GM12865 (cell line): ENCODE measurements at regions not wholly inside any gene's neighbourhood (a gene's known extent, or its start where the extent isn't known, plus 50 kb on each side); places are given as distances from the start of the nearest gene placed in this dataset.

Experiments
- DNase-seq: peaks from one replicate; pipeline ENCODE4 v3.0.0; 2010; ENCODE audit warnings: low read depth
- H3K4me3 ChIP-seq: 2 replicates; pipeline ENCODE4 v1.5.1; 2011; ENCODE audit warnings: mild to moderate bottlenecking, low read depth, low read length, control low read depth
- TF ChIP-seq, protein P1 (sequence below): IDR thresholded peaks from 2 replicates; pipeline ENCODE4 v1.5.1; 2011; ENCODE audit warnings: low read length, control low read depth, low read depth, inconsistent platforms; ENCODE audit not compliant: insufficient read depth; ENCODE audit errors: missing control alignments

DNA sequence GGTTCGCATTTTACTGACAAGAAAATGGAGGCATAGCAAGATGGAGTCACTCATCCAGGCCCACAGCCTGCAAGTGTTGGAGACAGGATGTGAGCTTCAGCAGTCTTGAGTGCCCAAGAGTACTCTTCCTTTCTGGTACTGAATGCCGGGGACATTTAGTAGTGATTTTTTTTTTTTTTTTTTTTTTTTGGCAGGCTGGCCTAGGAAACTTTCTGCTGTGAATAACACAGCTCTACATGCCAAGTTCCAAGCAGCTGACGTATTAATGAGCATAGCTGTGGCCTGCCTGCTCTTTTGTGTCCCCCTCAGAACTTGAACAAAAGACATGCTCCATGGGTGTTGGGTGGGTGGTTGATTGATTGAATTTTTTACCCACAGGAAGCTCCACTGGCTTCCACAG, 195.5 kb upstream of the CADM1 start:
- TF ChIP-seq, protein P1, sequence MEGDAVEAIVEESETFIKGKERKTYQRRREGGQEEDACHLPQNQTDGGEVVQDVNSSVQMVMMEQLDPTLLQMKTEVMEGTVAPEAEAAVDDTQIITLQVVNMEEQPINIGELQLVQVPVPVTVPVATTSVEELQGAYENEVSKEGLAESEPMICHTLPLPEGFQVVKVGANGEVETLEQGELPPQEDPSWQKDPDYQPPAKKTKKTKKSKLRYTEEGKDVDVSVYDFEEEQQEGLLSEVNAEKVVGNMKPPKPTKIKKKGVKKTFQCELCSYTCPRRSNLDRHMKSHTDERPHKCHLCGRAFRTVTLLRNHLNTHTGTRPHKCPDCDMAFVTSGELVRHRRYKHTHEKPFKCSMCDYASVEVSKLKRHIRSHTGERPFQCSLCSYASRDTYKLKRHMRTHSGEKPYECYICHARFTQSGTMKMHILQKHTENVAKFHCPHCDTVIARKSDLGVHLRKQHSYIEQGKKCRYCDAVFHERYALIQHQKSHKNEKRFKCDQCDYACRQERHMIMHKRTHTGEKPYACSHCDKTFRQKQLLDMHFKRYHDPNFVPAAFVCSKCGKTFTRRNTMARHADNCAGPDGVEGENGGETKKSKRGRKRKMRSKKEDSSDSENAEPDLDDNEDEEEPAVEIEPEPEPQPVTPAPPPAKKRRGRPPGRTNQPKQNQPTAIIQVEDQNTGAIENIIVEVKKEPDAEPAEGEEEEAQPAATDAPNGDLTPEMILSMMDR: no peak
- no peak overlapping the region for H3K4me3 ChIP-seq
- peak; percentile 45 for DNase-seq

DNA sequence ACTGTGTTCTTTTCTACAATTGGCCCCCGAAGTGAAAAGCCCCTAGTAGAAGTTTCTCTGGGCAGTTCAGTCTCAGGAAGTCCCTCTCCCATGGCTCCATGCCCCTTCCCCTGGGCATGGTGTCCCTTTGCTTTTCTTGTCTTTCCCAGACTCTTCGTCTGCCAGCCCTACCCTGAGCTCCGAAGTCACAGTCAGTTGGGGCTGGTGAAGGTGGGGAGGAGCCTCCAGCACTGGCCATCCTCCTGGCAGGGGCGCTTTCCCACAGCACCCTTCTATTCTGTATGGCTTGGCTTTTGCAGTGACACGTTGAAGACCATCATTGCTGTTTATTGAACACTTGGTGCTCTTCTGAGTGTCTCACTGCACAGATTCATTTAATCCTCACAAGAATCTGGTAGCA, 195.1 kb upstream of the CADM1 start:
- DNase-seq: no peak

DNA sequence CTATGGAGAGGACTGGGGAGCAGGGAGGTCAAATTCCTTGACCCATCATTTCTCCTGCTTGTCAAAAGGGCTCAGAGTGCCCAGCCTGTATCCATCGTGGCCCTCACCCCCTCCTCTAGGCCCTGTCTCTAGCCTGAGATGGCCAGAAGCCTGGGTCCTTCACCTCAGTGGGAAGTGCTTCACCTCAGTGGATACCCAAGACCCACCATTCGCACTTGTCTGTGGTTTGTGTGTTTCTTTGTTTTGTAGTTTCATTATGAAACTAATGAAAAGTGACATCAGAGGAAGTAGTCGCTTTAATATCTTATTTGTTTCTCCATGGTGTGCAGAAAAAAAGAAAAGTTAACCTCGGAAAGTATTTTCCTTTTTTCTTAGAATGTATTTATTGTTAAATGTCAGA, 194.0 kb upstream of the CADM1 start:
- no peak overlapping the region for H3K4me3 ChIP-seq
- TF ChIP-seq, protein P1: no peak
- DNase-seq: peak; percentile 40

More for the DNA sequence above, 195.1 kb upstream of the CADM1 start:
- no peak overlapping the region for H3K4me3 ChIP-seq
- TF ChIP-seq, protein P1: no peak

DNA sequence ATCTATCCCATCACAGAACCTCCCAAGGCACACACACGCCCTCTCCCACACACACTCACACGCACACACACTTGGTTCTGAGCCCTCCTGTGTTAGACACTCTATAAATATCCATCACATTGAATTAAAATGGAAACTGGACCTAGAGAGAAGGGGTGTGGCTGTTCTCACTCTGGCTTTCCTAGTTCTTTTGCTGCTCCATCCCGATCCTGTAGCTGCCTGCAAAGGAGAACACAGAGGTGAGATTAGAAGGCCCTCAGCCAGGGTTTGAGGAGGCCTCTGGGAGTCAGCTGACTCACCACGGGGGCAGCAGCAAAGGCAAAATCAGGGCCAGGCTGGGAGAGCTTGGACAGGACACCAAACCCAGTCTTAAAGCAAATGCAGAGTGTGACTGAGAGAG, 192.3 kb upstream of the CADM1 start:
- TF ChIP-seq, protein P1: no peak
- no peak for DNase-seq
- H3K4me3 ChIP-seq: no peak overlapping the region

DNA sequence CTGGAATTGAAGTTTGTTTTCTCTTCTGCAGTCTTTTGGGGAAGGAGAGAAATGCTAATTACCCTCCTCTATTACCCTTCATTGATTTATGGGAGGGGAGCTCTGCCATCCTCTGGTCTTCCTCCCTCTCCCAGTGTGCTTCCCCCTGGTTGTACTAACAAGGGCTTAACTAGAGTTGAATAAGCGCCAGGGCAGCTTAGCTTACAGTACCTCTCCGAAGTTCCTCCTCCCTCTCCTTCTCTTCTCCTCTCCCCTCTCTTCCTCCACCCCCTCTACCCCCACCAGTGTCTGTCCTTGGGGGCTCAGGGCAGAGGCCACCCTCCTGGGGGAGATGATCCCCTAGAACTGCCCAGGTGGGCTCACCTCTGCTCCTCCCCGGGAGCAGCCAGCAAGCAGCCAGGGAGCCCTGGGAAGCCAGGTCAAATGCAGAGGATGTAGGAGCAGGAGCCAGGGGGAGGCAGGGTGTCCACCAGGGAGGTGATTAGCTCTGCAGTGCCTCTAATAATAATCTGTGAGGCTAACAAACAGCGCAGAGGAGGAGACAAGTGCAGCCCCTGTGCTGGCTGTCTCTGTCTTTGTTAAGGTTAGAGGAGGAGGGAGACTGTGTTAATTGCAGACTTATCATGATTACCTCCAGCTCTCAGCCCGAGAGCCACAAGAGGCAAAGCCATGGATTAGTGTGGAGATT, 191.6 kb upstream of the CADM1 start:
- H3K4me3 ChIP-seq: no peak overlapping the region
- DNase-seq: no peak
- TF ChIP-seq, protein P1: no peak

DNA sequence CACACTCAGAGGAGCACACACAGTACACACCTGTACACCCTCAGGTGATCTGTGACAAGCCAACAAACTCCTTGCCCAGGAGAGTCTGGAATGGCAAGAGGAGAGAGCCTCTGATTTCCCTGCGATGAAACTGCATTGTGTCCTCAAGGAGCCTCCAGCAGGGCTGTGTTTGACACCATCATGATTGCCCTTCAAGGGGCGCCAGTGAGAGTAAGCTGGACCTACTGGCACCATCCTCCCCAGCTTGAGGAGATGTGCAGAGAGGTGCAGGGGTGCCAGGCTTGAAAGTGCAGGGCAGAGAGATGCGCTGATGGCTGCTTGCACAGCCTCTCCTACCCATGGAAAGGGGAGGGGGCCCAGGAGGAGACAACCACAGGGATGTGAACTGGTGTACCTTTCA, 188.8 kb upstream of the CADM1 start:
- TF ChIP-seq, protein P1: no peak
- H3K4me3 ChIP-seq: no peak overlapping the region
- DNase-seq: no peak

DNA sequence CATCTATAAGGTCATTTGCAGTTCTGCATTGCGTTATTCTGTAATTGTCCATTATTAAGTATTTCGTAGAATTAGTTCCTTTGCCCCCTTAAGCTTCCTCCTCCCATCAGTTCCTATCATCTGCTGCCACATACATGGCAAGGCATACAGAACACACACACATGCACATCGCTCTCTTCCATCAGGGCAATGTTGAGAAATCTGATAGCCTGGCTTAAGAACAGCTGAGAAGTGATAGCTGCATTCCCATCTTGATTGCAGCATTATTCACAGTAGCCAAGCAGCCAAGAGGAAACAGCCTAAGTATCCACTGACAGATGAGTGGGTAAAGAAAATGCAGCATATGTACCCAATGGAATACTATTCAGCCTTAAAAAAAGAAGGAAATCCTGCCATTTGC, 186.8 kb upstream of the CADM1 start:
- DNase-seq: no peak
- H3K4me3 ChIP-seq: no peak overlapping the region
- TF ChIP-seq, protein P1: no peak
